Fibroblast of lung (primary cell): ENCODE measurements at regions not wholly inside any gene's neighbourhood (a gene's known extent, or its start where the extent isn't known, plus 50 kb on each side); places are given as distances from the start of the nearest gene placed in this dataset.

Experiments used
- DNase-seq, 2 donors: peaks; one replicate each; pipeline versions ENCODE4 v3.0.0 to v3.0.0-alpha.2; 2010; ENCODE audit warnings: low read depth in 2 of 2
- H2AFZ ChIP-seq: 2 replicates; pipeline ENCODE4 v1.5.1; 2012; ENCODE audit warnings: low read length, control low read depth, inconsistent platforms
- H3K27ac ChIP-seq: 2 replicates; pipeline ENCODE4 v1.5.1; 2011; ENCODE audit warnings: low read length, control low read depth; ENCODE audit not compliant: insufficient read depth
- H3K27me3 ChIP-seq: 2 replicates; pipeline ENCODE4 v1.5.1; 2011; ENCODE audit warnings: mild to moderate bottlenecking, low read length; ENCODE audit not compliant: control insufficient read depth, insufficient read depth
- H3K36me3 ChIP-seq: 2 replicates; pipeline ENCODE4 v1.5.1; 2011; ENCODE audit warnings: low read length; ENCODE audit not compliant: control insufficient read depth, insufficient read depth
- H3K4me1 ChIP-seq: 2 replicates; pipeline ENCODE4 v1.5.1; 2011; ENCODE audit warnings: low read length; ENCODE audit not compliant: control insufficient read depth, insufficient read depth; ENCODE audit errors: extremely low read depth
- H3K4me2 ChIP-seq: 2 replicates; pipeline ENCODE4 v1.5.1; 2011; ENCODE audit warnings: low read length, control low read depth; ENCODE audit not compliant: insufficient read depth; ENCODE audit errors: extremely low read depth
- H3K4me3 ChIP-seq, 4 experiments: fragments of 200-600 bp in 1 of 4; sonication (generic) in 1 of 4; replicated peaks in 1 of 4; 2 replicates each; pipeline ENCODE4 v1.5.1; 2011 to 2016; ENCODE audit warnings: low read length in 4 of 4, low read depth in 3 of 4, mild to moderate bottlenecking in 3 of 4, control low read depth in 2 of 4, inconsistent platforms in 1 of 4, mixed read lengths in 1 of 4; ENCODE audit not compliant: insufficient read depth in 1 of 4; ENCODE audit errors: control extremely low read depth in 1 of 4
- H3K79me2 ChIP-seq: 2 replicates; pipeline ENCODE4 v1.5.1; 2012; ENCODE audit warnings: mild to moderate bottlenecking, low read length, inconsistent platforms; ENCODE audit not compliant: control insufficient read depth, insufficient read depth
- H3K9ac ChIP-seq: 2 replicates; pipeline ENCODE4 v1.5.1; 2011; ENCODE audit warnings: mild to moderate bottlenecking, low read length, control low read depth; ENCODE audit not compliant: insufficient read depth
- H3K9me3 ChIP-seq: 2 replicates; pipeline ENCODE4 v1.5.1; 2012; ENCODE audit warnings: low read depth, low read length; ENCODE audit not compliant: control insufficient read depth, insufficient read depth
- H4K20me1 ChIP-seq: 2 replicates; pipeline ENCODE4 v1.5.1; 2011; ENCODE audit warnings: low read length; ENCODE audit not compliant: control insufficient read depth, insufficient read depth; ENCODE audit errors: extremely low read depth
- EZH2 ChIP-seq: IDR thresholded peaks from 2 replicates; pipeline ENCODE4 v1.5.1; 2012; ENCODE audit warnings: low read length, control low read depth, mild to moderate bottlenecking; ENCODE audit errors: missing control alignments
- TF ChIP-seq, protein P1 (sequence below), 2 donors: IDR thresholded peaks in 1 of 2; conservative IDR thresholded peaks in 1 of 2; 1 replicate in 1 of 2; 2 replicates in 1 of 2; pipeline ENCODE4 v1.5.1; 2011 to 2012; ENCODE audit warnings: low read length in 2 of 2, control low read depth in 1 of 2, inconsistent platforms in 1 of 2, low read depth in 1 of 2, mild to moderate bottlenecking in 1 of 2

DNA sequence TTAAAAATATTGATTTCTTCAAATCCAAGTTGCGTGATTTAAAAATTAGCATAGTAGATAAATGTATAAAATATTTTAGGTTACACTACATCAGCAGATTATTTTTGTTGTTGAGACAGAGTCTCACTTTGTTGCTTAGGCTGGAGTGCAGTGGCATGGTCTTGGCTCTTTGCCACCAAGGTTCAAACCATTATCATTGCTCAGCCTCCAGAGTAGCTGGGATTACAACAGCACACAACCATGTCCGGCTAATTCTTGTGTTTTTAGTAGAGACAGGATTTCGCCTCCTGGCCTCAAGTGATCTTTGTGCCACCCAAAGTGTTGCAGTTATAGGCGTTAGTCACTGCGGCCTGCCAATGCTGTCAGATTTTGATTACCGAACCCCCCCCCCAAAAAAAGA, 1390.5 kb upstream of the TENM3 start:
- H3K9me3 ChIP-seq = no peaks in the 10 kb centered on the region
- H3K27ac ChIP-seq = no peak overlapping the region
- no peaks in the 10 kb centered on the region for H3K27me3 ChIP-seq
- H4K20me1 ChIP-seq = no peaks in the 10 kb centered on the region
- no peak for TF ChIP-seq EZH2
- TF ChIP-seq, protein P1, sequence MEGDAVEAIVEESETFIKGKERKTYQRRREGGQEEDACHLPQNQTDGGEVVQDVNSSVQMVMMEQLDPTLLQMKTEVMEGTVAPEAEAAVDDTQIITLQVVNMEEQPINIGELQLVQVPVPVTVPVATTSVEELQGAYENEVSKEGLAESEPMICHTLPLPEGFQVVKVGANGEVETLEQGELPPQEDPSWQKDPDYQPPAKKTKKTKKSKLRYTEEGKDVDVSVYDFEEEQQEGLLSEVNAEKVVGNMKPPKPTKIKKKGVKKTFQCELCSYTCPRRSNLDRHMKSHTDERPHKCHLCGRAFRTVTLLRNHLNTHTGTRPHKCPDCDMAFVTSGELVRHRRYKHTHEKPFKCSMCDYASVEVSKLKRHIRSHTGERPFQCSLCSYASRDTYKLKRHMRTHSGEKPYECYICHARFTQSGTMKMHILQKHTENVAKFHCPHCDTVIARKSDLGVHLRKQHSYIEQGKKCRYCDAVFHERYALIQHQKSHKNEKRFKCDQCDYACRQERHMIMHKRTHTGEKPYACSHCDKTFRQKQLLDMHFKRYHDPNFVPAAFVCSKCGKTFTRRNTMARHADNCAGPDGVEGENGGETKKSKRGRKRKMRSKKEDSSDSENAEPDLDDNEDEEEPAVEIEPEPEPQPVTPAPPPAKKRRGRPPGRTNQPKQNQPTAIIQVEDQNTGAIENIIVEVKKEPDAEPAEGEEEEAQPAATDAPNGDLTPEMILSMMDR (conservative IDR thresholded peaks at IDR 0.05 in 1 of 2, IDR thresholded peaks at IDR 0.05 in 1 of 2; ENCODE audit: low read depth in 1 of 2, low read length in 2 of 2) = no peak
- H3K36me3 ChIP-seq = no peaks in the 10 kb centered on the region
- H2AFZ ChIP-seq = no peak overlapping the region
- no peak overlapping the region for H3K9ac ChIP-seq
- H3K79me2 ChIP-seq = no peaks in the 10 kb centered on the region
- H3K4me2 ChIP-seq = no peak overlapping the region
- no peak overlapping the region for H3K4me3 ChIP-seq
- DNase-seq = no peak
- no peaks in the 10 kb centered on the region for H3K4me1 ChIP-seq

DNA sequence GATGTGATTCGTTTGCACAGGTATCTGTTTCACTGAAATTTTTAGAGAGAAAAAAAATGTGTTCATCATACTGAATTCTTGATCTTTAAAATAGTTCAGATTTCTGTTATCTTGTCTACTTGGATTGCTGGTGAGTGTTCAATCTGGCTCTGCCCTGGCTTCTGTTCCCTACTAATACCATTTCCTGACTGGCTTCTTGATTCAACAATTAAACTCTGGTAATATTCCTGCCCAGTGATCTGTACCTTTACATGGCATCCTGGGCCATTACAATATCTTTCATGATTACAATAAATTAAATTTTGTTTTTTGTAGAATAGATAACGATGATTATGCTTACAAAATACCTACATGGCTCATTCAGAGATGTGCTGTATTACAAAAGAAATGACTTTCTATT, 1388.0 kb upstream of the TENM3 start:
- no peaks in the 10 kb centered on the region for H3K79me2 ChIP-seq
- no peaks in the 10 kb centered on the region for H4K20me1 ChIP-seq
- TF ChIP-seq, protein P1 (conservative IDR thresholded peaks at IDR 0.05 in 1 of 2, IDR thresholded peaks at IDR 0.05 in 1 of 2; ENCODE audit: low read depth in 1 of 2, low read length in 2 of 2) = no peak
- TF ChIP-seq EZH2 = no peak
- no peak overlapping the region for H3K9ac ChIP-seq
- no peak for DNase-seq
- H3K9me3 ChIP-seq = no peaks in the 10 kb centered on the region
- no peaks in the 10 kb centered on the region for H3K36me3 ChIP-seq
- H3K4me3 ChIP-seq = no peak overlapping the region
- no peaks in the 10 kb centered on the region for H3K27me3 ChIP-seq
- no peak overlapping the region for H2AFZ ChIP-seq
- no peaks in the 10 kb centered on the region for H3K4me1 ChIP-seq
- no peak overlapping the region for H3K4me2 ChIP-seq
- H3K27ac ChIP-seq = no peak overlapping the region

DNA sequence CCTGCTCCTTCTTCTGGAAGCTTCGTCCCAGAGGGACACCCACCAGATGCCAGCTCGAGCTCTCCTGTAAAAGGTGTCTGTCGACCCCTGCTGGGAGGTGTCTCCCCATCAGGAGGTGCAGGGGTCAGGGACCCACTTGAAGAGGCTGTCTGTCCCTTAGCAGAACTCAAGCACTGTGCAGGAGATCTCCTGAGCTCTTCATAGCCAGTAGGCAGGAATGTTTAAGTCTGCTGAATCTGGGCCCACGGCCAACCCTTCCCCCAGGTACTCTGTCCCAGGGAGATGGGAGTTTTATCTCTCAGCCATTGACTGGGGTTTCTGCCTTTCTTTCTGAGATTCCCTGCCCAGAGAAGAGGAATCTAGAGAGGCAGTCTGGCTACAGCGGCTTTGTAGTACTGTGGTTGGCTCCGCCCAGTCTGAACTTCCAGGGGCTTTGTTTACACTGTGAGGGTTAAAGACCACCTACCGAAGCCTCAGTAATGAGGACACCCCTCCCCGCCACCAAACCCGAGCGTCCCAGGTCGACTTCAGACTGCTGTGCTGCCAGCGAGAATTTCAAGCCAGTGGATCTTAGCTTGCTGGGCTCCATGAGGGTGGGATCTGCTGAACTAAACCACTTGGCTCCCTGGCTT, 1383.0 kb upstream of the TENM3 start:
- Histone ChIP-seq H3K4me2 (no peak overlapping the region), H3K27me3 (no peaks in the 10 kb centered on the region), H3K4me1 (no peaks in the 10 kb centered on the region), H3K36me3 (no peaks in the 10 kb centered on the region), H3K79me2 (no peaks in the 10 kb centered on the region), H3K9ac (no peak overlapping the region), H2AFZ (no peak overlapping the region), H3K9me3 (no peaks in the 10 kb centered on the region), H4K20me1 (no peaks in the 10 kb centered on the region), H3K27ac (no peak overlapping the region), H3K4me3 (no peak overlapping the region)
- DNase-seq = no peak
- no peak for TF ChIP-seq EZH2
- TF ChIP-seq, protein P1 (conservative IDR thresholded peaks at IDR 0.05 in 1 of 2, IDR thresholded peaks at IDR 0.05 in 1 of 2; ENCODE audit: low read depth in 1 of 2, low read length in 2 of 2) = no peak
